Peyer's patch (tissue), 4 donors: ENCODE measurements at regions not wholly inside any gene's neighbourhood (a gene's known extent, or its start where the extent isn't known, plus 50 kb on each side); places are given as distances from the start of the nearest gene placed in this dataset.

Source experiments
- POLR2A ChIP-seq, 2 donors: fragments of 450-650 bp; IDR thresholded peaks; one replicate each; pipeline ENCODE4 v1.5.1; 2017; ENCODE audit warnings: antibody characterized with exemption in 2 of 2, mild to moderate bottlenecking in 2 of 2, moderate library complexity in 2 of 2
- TF ChIP-seq, protein P1 (sequence below), 6 experiments: fragments of 450-650 bp in 4 of 6; fragments of 200-600 bp in 2 of 6; sonication (generic) in 1 of 6; IDR thresholded peaks; one replicate each; pipeline ENCODE4 v1.5.1; 2017 to 2019; ENCODE audit warnings: antibody characterized with exemption in 6 of 6, mild to moderate bottlenecking in 3 of 6, moderate library complexity in 1 of 6

DNA sequence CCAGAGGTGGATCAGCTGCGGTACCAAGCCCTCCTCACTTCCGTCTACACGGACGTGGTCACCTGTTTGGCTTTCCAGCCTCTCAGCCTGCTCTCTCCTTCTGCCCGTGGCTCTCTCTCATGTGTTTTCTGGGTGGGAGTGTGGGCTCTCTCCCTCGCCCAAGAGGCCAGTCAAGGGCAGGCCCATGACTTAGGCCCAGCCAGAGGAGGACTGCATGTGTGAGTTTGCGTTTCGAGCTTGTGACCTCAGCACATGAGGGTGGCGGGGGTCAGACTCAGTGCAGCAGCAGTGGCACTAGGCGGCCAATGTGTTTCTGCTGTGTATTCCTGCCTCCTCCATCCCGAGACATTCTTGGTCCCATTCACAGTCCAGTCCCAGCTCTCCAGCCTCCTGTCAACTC lies 82.5 kb upstream of the SMIM23 start:
- no peak for TF ChIP-seq POLR2A (IDR thresholded peaks at IDR 0.05)
- TF ChIP-seq, protein P1, sequence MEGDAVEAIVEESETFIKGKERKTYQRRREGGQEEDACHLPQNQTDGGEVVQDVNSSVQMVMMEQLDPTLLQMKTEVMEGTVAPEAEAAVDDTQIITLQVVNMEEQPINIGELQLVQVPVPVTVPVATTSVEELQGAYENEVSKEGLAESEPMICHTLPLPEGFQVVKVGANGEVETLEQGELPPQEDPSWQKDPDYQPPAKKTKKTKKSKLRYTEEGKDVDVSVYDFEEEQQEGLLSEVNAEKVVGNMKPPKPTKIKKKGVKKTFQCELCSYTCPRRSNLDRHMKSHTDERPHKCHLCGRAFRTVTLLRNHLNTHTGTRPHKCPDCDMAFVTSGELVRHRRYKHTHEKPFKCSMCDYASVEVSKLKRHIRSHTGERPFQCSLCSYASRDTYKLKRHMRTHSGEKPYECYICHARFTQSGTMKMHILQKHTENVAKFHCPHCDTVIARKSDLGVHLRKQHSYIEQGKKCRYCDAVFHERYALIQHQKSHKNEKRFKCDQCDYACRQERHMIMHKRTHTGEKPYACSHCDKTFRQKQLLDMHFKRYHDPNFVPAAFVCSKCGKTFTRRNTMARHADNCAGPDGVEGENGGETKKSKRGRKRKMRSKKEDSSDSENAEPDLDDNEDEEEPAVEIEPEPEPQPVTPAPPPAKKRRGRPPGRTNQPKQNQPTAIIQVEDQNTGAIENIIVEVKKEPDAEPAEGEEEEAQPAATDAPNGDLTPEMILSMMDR (IDR thresholded peaks at IDR 0.05) = no peak
